Esophagus muscularis mucosa (tissue), 4 donors: ENCODE measurements at regions not wholly inside any gene's neighbourhood (a gene's known extent, or its start where the extent isn't known, plus 50 kb on each side); places are given as distances from the start of the nearest gene placed in this dataset.

Experiments
- DNase-seq: peaks from one replicate; pipeline ENCODE4 v3.0.0-alpha.2; 2017; ENCODE audit errors: extremely low spot score
- H3K27ac ChIP-seq, 4 donors: fragments of 200-600 bp; sonication (generic); replicated peaks in 1 of 4; 1 replicate in 3 of 4; 2 replicates in 1 of 4; pipeline ENCODE4 v1.5.1; 2016 to 2019; ENCODE audit warnings: mild to moderate bottlenecking in 1 of 4
- H3K27me3 ChIP-seq, 4 donors: fragments of 200-600 bp; sonication (generic); one replicate each; pipeline versions ENCODE4 v1.5.1 to v1.6.0; 2016 to 2019
- H3K36me3 ChIP-seq, 4 donors: fragments of 200-600 bp; sonication (generic); one replicate each; pipeline ENCODE4 v1.5.1; 2016 to 2019
- H3K4me1 ChIP-seq, 4 donors: fragments of 200-600 bp; sonication (generic); one replicate each; pipeline ENCODE4 v1.5.1; 2016 to 2019
- H3K4me3 ChIP-seq, 4 donors: fragments of 200-600 bp; sonication (generic); 1 replicate in 2 of 4; 2 replicates in 2 of 4; pipeline ENCODE4 v1.5.1; 2016 to 2019; ENCODE audit warnings: mild to moderate bottlenecking in 4 of 4, moderate library complexity in 1 of 4
- H3K9me3 ChIP-seq, 4 donors: fragments of 200-600 bp; sonication (generic); 1 replicate in 3 of 4; 2 replicates in 1 of 4; pipeline ENCODE4 v1.5.1; 2016 to 2019
- CTCF ChIP-seq, 3 experiments: fragments of 200-600 bp in 2 of 3; fragments of 450-650 bp in 1 of 3; sonication (generic) in 2 of 3; IDR thresholded peaks; one replicate each; pipeline ENCODE4 v1.5.1; 2017 to 2019; ENCODE audit warnings: antibody characterized with exemption in 3 of 3, mild to moderate bottlenecking in 2 of 3, moderate library complexity in 1 of 3
- EP300 ChIP-seq: sonication (generic); formaldehyde crosslinking; IDR thresholded peaks from one replicate; pipeline ENCODE4 v1.6.1; 2017; ENCODE audit warnings: antibody characterized with exemption
- POLR2A ChIP-seq: fragments of 450-650 bp; IDR thresholded peaks from one replicate; pipeline ENCODE4 v1.6.1; 2017; ENCODE audit warnings: antibody characterized with exemption, moderate library complexity, mild to moderate bottlenecking, low read depth
- POLR2AphosphoS5 ChIP-seq, 2 donors: sonication (generic); formaldehyde crosslinking; IDR thresholded peaks; one replicate each; pipeline ENCODE4 v1.6.1; 2017; ENCODE audit warnings: antibody characterized with exemption in 2 of 2
- WGBS: methylation state at CpG from one replicate; pipeline ENCODE4 v1.1.5; 2018; 5-methylcytosine and 5-hydroxymethylcytosine counted together
- intact Hi-C: fragments of 100-400 bp; cut with DNase I; formaldehyde crosslinking; loops from one replicate; pipeline ENCODE4 v1.15.1; 2023

- Histone ChIP-seq H3K27ac (no peak overlapping the region), H3K36me3 (no peaks in the 10 kb centered on the region), H3K4me1 (peaks cover 5 to 50% (median 29%) of the 10 kb centered on the region in 4 donors), H3K27me3 (no peaks in the 10 kb centered on the region), H3K4me3 (no peak overlapping the region), H3K9me3 (no peaks in the 10 kb centered on the region)
- intact Hi-C loops, result no loop called here
- 98% methylated on average over 3 of the region's 3 CpGs for WGBS
- DNase-seq, result no peak
- TF ChIP-seq EP300, result no peak
- no peak for TF ChIP-seq POLR2AphosphoS5 (IDR thresholded peaks at IDR 0.05)
- TF ChIP-seq CTCF (IDR thresholded peaks at IDR 0.05), result no peak
- TF ChIP-seq POLR2A, result no peak
Measured at GRCh38 chr4:119746951-119747350, 118.3 kb upstream of the PDE5A start.

GRCh38 chr4:119745351-119745750 lies 116.7 kb upstream of the PDE5A start:
- Histone ChIP-seq H3K9me3 (no peaks in the 10 kb centered on the region), H3K36me3 (no peaks in the 10 kb centered on the region), H3K4me1 (peaks cover 5 to 41% (median 23%) of the 10 kb centered on the region in 4 donors), H3K27me3 (no peaks in the 10 kb centered on the region), H3K27ac (no peak overlapping the region), H3K4me3 (no peak overlapping the region)
- intact Hi-C loops, result no loop called here
- WGBS, result 100% methylated on average over 1 of the region's 1 CpG
- no peak for DNase-seq
- TF ChIP-seq POLR2A (no peak), POLR2AphosphoS5 (IDR thresholded peaks at IDR 0.05) (no peak), EP300 (no peak), CTCF (IDR thresholded peaks at IDR 0.05) (no peak)

GRCh38 chr4:119744580-119744979 lies 116.0 kb upstream of the PDE5A start:
- no peak overlapping the region for H3K4me3 ChIP-seq
- no peaks in the 10 kb centered on the region for H3K9me3 ChIP-seq
- WGBS, result 67% methylated on average over 3 of the region's 3 CpGs
- no peaks in the 10 kb centered on the region for H3K27me3 ChIP-seq
- intact Hi-C loops, result no loop called here
- H3K4me1 ChIP-seq, result peaks cover 5 to 44% (median 25%) of the 10 kb centered on the region in 4 donors
- TF ChIP-seq EP300 (no peak), POLR2A (no peak), CTCF (IDR thresholded peaks at IDR 0.05) (no peak), POLR2AphosphoS5 (IDR thresholded peaks at IDR 0.05) (no peak)
- no peaks in the 10 kb centered on the region for H3K36me3 ChIP-seq
- H3K27ac ChIP-seq, result no peak overlapping the region
- no peak for DNase-seq

GRCh38 chr4:119743644-119744043 lies 115.0 kb upstream of the PDE5A start:
- Histone ChIP-seq H3K4me1 (peaks cover 5 to 42% (median 27%) of the 10 kb centered on the region in 4 donors), H3K9me3 (no peaks in the 10 kb centered on the region), H3K27me3 (no peaks in the 10 kb centered on the region), H3K4me3 (no peak overlapping the region), H3K36me3 (no peaks in the 10 kb centered on the region), H3K27ac (peak overlapping the region in 1 of 4 donors; percentile 46)
- intact Hi-C loops, result no loop called here
- no peak for DNase-seq
- WGBS, result 50% methylated on average over 2 of the region's 2 CpGs
- TF ChIP-seq POLR2A, result no peak
- TF ChIP-seq EP300, result no peak
- TF ChIP-seq CTCF (IDR thresholded peaks at IDR 0.05), result no peak

- H3K36me3 ChIP-seq, result no peaks in the 10 kb centered on the region
- peaks cover 13 to 69% (median 56%) of the 10 kb centered on the region in 4 donors for H3K4me1 ChIP-seq
- H3K4me3 ChIP-seq, result no peak overlapping the region
- no peaks in the 10 kb centered on the region for H3K9me3 ChIP-seq
- H3K27me3 ChIP-seq, result no peaks in the 10 kb centered on the region
- TF ChIP-seq POLR2A (no peak), CTCF (IDR thresholded peaks at IDR 0.05) (no peak), EP300 (no peak), POLR2AphosphoS5 (IDR thresholded peaks at IDR 0.05) (no peak)
- no peak for DNase-seq
- peak overlapping the region; percentile 27 to 56 (median 50) for H3K27ac ChIP-seq
- WGBS, result 43% methylated on average over 4 of the region's 4 CpGs
- intact Hi-C loops, result no loop called here
Measured at GRCh38 chr4:119739796-119740195, 111.2 kb upstream of the PDE5A start.
